NT2/D1 (cell line): ENCODE measurements at regions not wholly inside any gene's neighbourhood (a gene's known extent, or its start where the extent isn't known, plus 50 kb on each side); places are given as distances from the start of the nearest gene placed in this dataset.

Experiments used
- SUZ12 ChIP-seq: IDR thresholded peaks from 2 replicates; pipeline ENCODE4 v1.6.1; 2011; ENCODE audit not compliant: insufficient read length, insufficient read depth; ENCODE audit errors: extremely low read depth
- YY1 ChIP-seq: IDR thresholded peaks from 2 replicates; pipeline ENCODE4 v1.6.1; 2011; ENCODE audit not compliant: insufficient read length, insufficient read depth
- ZNF274 ChIP-seq: IDR thresholded peaks from 2 replicates; pipeline ENCODE4 v1.6.1; 2011; ENCODE audit warnings: mild to moderate bottlenecking, low read depth, low read length

GRCh38 chr15:87758794-87759418, 497.6 kb downstream of the NTRK3 start:
- TF ChIP-seq YY1, result no peak
- TF ChIP-seq ZNF274, result no peak
- no peak for TF ChIP-seq SUZ12
